Neural cell (in vitro differentiated cells): ENCODE measurements at regions not wholly inside any gene's neighbourhood (a gene's known extent, or its start where the extent isn't known, plus 50 kb on each side); places are given as distances from the start of the nearest gene placed in this dataset.

Source experiments
- H2AFZ ChIP-seq: fragments of 200-600, 300-800 bp; sonication (generic), shearing (Covaris generic); 2 replicates; pipeline ENCODE4 v1.6.0; 2014; ENCODE audit warnings: low read depth, mild to moderate bottlenecking, antibody characterized with exemption, low read length, moderate library complexity
- H3F3A ChIP-seq: fragments of 200-600 bp; shearing (Covaris generic); 2 replicates; pipeline ENCODE4 v1.6.1; 2016; ENCODE audit warnings: mild to moderate bottlenecking, moderate library complexity, mixed read lengths, antibody characterized with exemption, low read length; ENCODE audit not compliant: insufficient read depth, poor library complexity, severe bottlenecking
- H3K27ac ChIP-seq: fragments of 200-600, 300-800 bp; sonication (generic), shearing (Covaris generic); 2 replicates; pipeline ENCODE4 v1.5.1; 2014; ENCODE audit warnings: mild to moderate bottlenecking, low read length, moderate library complexity
- H3K27me3 ChIP-seq: fragments of 300-800, 200-600 bp; sonication (generic), shearing (Covaris generic); 2 replicates; pipeline ENCODE4 v1.6.0; 2014; ENCODE audit warnings: mild to moderate bottlenecking, low read depth, low read length, moderate library complexity; ENCODE audit not compliant: insufficient read depth
- H3K36me3 ChIP-seq: fragments of 300-800, 200-600 bp; sonication (generic), shearing (Covaris generic); 2 replicates; pipeline ENCODE4 v1.5.1; 2014; ENCODE audit warnings: mild to moderate bottlenecking, antibody characterized with exemption, low read length, moderate library complexity; ENCODE audit not compliant: insufficient read depth
- H3K4me2 ChIP-seq: fragments of 300-800, 200-600 bp; sonication (generic), shearing (Covaris generic); 2 replicates; pipeline ENCODE4 v1.6.0; 2014; ENCODE audit warnings: mild to moderate bottlenecking, low read length
- H3K4me3 ChIP-seq: fragments of 300-800, 200-600 bp; sonication (generic), shearing (Covaris generic); 2 replicates; pipeline ENCODE4 v1.5.1; 2014; ENCODE audit warnings: mild to moderate bottlenecking, low read length, moderate library complexity
- H3K79me2 ChIP-seq: fragments of 200-600 bp; shearing (Covaris generic); replicated peaks from 2 replicates; pipeline ENCODE4 v1.6.0; 2014; ENCODE audit warnings: mild to moderate bottlenecking, low read length, moderate library complexity; ENCODE audit not compliant: insufficient read depth
- H3K9ac ChIP-seq: fragments of 300-800, 200-600 bp; sonication (generic), shearing (Covaris generic); 2 replicates; pipeline ENCODE4 v1.6.1; 2016; ENCODE audit warnings: mild to moderate bottlenecking, low read length, mixed read lengths
- H3K9me2 ChIP-seq: fragments of 200-600 bp; shearing (Covaris generic); 2 replicates; pipeline ENCODE4 v1.6.1; 2016; ENCODE audit warnings: mild to moderate bottlenecking, low read length, mixed read lengths; ENCODE audit not compliant: insufficient read depth
- H3K9me3 ChIP-seq: fragments of 200-600, 300-800 bp; sonication (generic), shearing (Covaris generic); 2 replicates; pipeline ENCODE4 v1.6.1; 2016; ENCODE audit warnings: mild to moderate bottlenecking, mixed run types, low read length, moderate library complexity, mixed read lengths
- H4K20me1 ChIP-seq: fragments of 200-600 bp; shearing (Covaris generic); 2 replicates; pipeline ENCODE4 v1.6.1; 2016; ENCODE audit warnings: mild to moderate bottlenecking, mixed run types; ENCODE audit not compliant: insufficient read depth
- CTCF ChIP-seq: fragments of 450-650 bp; IDR thresholded peaks from 2 replicates; pipeline ENCODE4 v1.5.1; 2014; ENCODE audit warnings: antibody characterized with exemption, mild to moderate bottlenecking, moderate library complexity; ENCODE audit not compliant: poor library complexity, severe bottlenecking
- EP300 ChIP-seq: fragments of 450-650 bp; conservative IDR thresholded peaks from 2 replicates; pipeline ENCODE4 v1.6.1; 2014; ENCODE audit warnings: antibody characterized with exemption, mild to moderate bottlenecking, moderate library complexity; ENCODE audit not compliant: poor library complexity, severe bottlenecking
- EZH2 ChIP-seq: fragments of 200-600, 300-800 bp; shearing (Covaris generic), sonication (generic); IDR thresholded peaks from 2 replicates; pipeline ENCODE4 v1.6.1; 2014; ENCODE audit warnings: antibody characterized with exemption, low read length, borderline replicate concordance, mild to moderate bottlenecking; ENCODE audit not compliant: insufficient read depth, poor library complexity, severe bottlenecking
- MXI1 ChIP-seq: fragments of 450-650 bp; conservative IDR thresholded peaks from 2 replicates; pipeline ENCODE4 v1.6.1; 2014; ENCODE audit warnings: antibody characterized with exemption, mild to moderate bottlenecking; ENCODE audit not compliant: poor library complexity, severe bottlenecking
- POLR2AphosphoS5 ChIP-seq: IDR thresholded peaks from 2 replicates; pipeline ENCODE4 v1.6.1; 2012
- RAD21 ChIP-seq: fragments of 450-650 bp; conservative IDR thresholded peaks from 2 replicates; pipeline ENCODE4 v1.6.1; 2014; ENCODE audit warnings: antibody characterized with exemption, mild to moderate bottlenecking, moderate library complexity
- REST ChIP-seq: IDR thresholded peaks from 2 replicates; pipeline ENCODE4 v1.6.1; 2012; ENCODE audit warnings: borderline replicate concordance
- SMC3 ChIP-seq: fragments of 450-650 bp; conservative IDR thresholded peaks from 2 replicates; pipeline ENCODE4 v1.6.1; 2014; ENCODE audit warnings: antibody characterized with exemption, mild to moderate bottlenecking, moderate library complexity; ENCODE audit not compliant: poor library complexity
- TAF1 ChIP-seq: IDR thresholded peaks from 2 replicates; pipeline ENCODE4 v1.6.1; 2012; ENCODE audit warnings: low read depth

GRCh38 chr11:113546757-113547507 is 71.7 kb upstream of the DRD2 start:
- TF ChIP-seq EZH2, result no peak
- TF ChIP-seq SMC3, result no peak
- no peak for TF ChIP-seq RAD21
- TF ChIP-seq MXI1, result no peak
- no peak for TF ChIP-seq REST
- no peak for TF ChIP-seq TAF1
- no peak for TF ChIP-seq EP300
- no peak for TF ChIP-seq CTCF
- no peak for TF ChIP-seq POLR2AphosphoS5
- Histone ChIP-seq H3K27ac (no peak overlapping the region), H3K36me3 (no peaks in the 10 kb centered on the region), H3K9me2 (no peaks in the 10 kb centered on the region), H2AFZ (no peak overlapping the region), H3K79me2 (no peaks in the 10 kb centered on the region), H3K9me3 (no peaks in the 10 kb centered on the region), H3K9ac (no peak overlapping the region), H3K4me2 (no peak overlapping the region), H3K27me3 (no peaks in the 10 kb centered on the region), H3K4me3 (no peak overlapping the region), H3F3A (no peaks in the 10 kb centered on the region), H4K20me1 (no peaks in the 10 kb centered on the region)

- H2AFZ ChIP-seq, result no peak overlapping the region
- H4K20me1 ChIP-seq, result no peaks in the 10 kb centered on the region
- H3K4me3 ChIP-seq, result no peak overlapping the region
- no peak overlapping the region for H3K4me2 ChIP-seq
- H3K9me3 ChIP-seq, result no peaks in the 10 kb centered on the region
- no peaks in the 10 kb centered on the region for H3K9me2 ChIP-seq
- no peak overlapping the region for H3K9ac ChIP-seq
- H3K27ac ChIP-seq, result no peak overlapping the region
- H3K79me2 ChIP-seq, result no peaks in the 10 kb centered on the region
- TF ChIP-seq SMC3 (no peak), EZH2 (no peak), MXI1 (no peak), TAF1 (no peak), EP300 (no peak), RAD21 (no peak), CTCF (no peak), REST (no peak), POLR2AphosphoS5 (no peak)
- H3F3A ChIP-seq, result no peaks in the 10 kb centered on the region
- no peaks in the 10 kb centered on the region for H3K27me3 ChIP-seq
- H3K36me3 ChIP-seq, result no peaks in the 10 kb centered on the region
These were observed 67.2 kb upstream of the DRD2 start for GRCh38 chr11:113542420-113542819.
